ENCODE measurements at regions not wholly inside any gene's neighbourhood (a gene's known extent, or its start where the extent isn't known, plus 50 kb on each side); places are given as distances from the start of the nearest gene placed in this dataset.

DNA sequence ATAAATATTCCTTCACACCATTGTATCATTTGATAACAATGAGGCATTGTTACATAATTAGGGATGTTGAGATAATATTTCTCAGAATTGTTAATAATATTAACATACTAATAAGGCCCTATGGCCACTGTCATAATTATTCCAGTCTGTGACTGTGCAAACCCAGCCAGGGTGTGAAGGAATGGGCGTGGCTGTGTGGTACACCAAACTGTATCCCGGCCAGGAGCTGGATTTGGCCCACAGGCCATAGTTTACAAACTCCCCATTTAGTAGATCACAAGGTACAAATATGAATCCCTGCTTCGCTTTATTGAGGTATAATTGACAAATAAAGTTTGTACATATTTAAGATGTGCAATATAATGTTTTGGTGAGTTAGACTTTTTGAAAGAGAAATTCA lies 894.7 kb downstream of the C6orf118 start:
- TF ChIP-seq CTCF (IDR thresholded peaks at IDR 0.05; ENCODE audit: control insufficient read depth, extremely low read depth, insufficient read depth) = no peak
- no peak for DNase-seq (ENCODE audit: low read depth)
- no peak overlapping the region for H3K4me3 ChIP-seq (ENCODE audit: low read depth, low read length)

DNA sequence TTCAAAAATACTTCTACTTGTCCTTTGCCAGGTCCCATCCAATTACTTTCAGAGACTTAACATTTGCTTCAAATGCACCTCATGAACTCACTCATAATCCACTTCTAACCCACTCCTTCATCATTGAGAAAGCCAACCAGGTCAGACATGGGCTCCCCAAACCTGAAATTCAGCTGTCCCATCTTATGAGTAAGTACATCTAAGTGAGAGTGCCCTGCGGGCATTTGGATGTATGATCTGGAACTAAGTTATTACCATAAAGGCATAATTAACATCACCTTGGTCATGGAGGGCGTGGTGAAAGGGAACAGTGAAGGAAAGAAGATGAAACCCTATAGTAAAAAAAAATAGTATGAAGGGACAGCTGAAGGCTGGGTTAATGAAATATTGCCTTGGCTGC lies 896.8 kb downstream of the C6orf118 start:
- no peak overlapping the region for H3K4me3 ChIP-seq (ENCODE audit: low read depth, low read length)
- no peak for TF ChIP-seq CTCF (IDR thresholded peaks at IDR 0.05; ENCODE audit: control insufficient read depth, extremely low read depth, insufficient read depth)
- DNase-seq (ENCODE audit: low read depth) = no peak

GRCh38 chr6:164410017-164410416 lies 899.4 kb downstream of the C6orf118 start:
- no peak for DNase-seq (ENCODE audit: low read depth)
- no peak for TF ChIP-seq CTCF (IDR thresholded peaks at IDR 0.05; ENCODE audit: control insufficient read depth, extremely low read depth, insufficient read depth)

GRCh38 chr6:164409309-164410009 lies 899.9 kb downstream of the C6orf118 start:
- H3K4me3 ChIP-seq (ENCODE audit: low read depth, low read length) = no peak overlapping the region
- TF ChIP-seq CTCF (IDR thresholded peaks at IDR 0.05; ENCODE audit: control insufficient read depth, extremely low read depth, insufficient read depth) = no peak
- DNase-seq (ENCODE audit: low read depth) = no peak

More at GRCh38 chr6:164410017-164410416, 899.4 kb downstream of the C6orf118 start:
- no peak overlapping the region for H3K4me3 ChIP-seq (ENCODE audit: low read depth, low read length)

DNA sequence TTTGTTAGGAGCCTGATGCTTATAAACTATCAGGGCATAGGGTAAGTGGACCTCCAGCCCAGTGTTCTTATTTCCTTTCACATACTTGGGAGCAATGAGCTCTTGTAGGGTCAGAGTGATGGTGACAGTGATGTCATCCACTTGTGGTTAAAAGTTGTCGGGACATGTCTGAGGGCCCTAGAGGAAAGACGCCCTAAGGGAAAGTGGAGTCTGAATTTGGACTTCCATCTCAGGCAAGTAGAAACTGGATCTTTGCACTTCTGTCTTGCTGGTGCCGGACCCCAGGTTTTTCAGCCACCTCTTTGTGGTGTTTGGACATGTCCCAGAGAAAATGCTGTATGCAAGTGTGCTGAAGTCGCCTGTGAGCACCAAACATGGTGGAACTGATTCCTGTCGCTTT lies 900.5 kb downstream of the C6orf118 start:
- TF ChIP-seq CTCF (IDR thresholded peaks at IDR 0.05; ENCODE audit: control insufficient read depth, extremely low read depth, insufficient read depth) = no peak
- DNase-seq (ENCODE audit: low read depth) = no peak
- H3K4me3 ChIP-seq (ENCODE audit: low read depth, low read length) = no peak overlapping the region

DNA sequence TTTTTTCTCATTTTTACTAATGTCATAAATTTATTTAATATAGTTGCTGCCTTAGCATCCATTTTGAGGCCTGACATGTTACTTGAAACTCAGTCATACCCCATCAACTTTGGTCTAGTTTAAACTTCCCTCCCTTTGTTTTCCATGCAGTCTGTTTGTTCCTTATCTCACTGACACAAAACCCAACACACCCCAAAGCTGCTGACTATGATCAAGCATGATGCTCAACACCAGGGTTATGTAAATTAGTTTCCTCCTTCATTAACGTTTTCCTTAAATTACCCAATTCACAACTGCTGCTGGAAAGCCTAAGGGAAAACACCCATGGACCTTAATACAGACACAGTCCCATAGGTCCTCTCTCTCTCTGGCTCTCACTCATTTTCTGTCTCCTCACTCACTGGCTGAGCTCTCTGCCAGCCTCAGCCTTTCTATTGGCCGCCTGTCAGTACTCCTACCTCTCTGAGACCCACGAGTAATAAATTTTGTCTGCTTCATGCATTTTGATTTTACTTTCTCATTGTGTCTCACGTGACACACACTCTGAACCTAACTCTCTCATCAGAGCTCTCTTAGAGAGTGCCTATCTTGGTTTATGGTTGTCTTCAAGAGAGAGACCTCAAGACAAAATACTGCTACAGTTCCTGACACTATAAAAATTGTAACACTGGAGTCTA lies 904.5 kb downstream of the C6orf118 start:
- no peak overlapping the region for H3K4me3 ChIP-seq (ENCODE audit: low read depth, low read length)
- DNase-seq (ENCODE audit: low read depth) = no peak
- TF ChIP-seq CTCF (IDR thresholded peaks at IDR 0.05; ENCODE audit: control insufficient read depth, extremely low read depth, insufficient read depth) = no peak
